ENCODE measurements at regions not wholly inside any gene's neighbourhood (a gene's known extent, or its start where the extent isn't known, plus 50 kb on each side); places are given as distances from the start of the nearest gene placed in this dataset.

GRCh38 chr9:120066315-120066714 lies 513.7 kb downstream of the CDK5RAP2 start:
- TF ChIP-seq JUND (IDR thresholded peaks at IDR 0.05) = no peak
- TF ChIP-seq CTCF (IDR thresholded peaks at IDR 0.05 in 2 of 3, conservative IDR thresholded peaks at IDR 0.05 in 1 of 3; ENCODE audit: borderline replicate concordance in 1 of 3, insufficient read depth in 1 of 3, low read depth in 2 of 3, low read length in 2 of 3) = no peak
- no peak for TF ChIP-seq POLR2A (IDR thresholded peaks at IDR 0.05; ENCODE audit: borderline replicate concordance, extremely low read depth, insufficient read depth, insufficient read length)
- no peak for TF ChIP-seq EZH2phosphoT487 (IDR thresholded peaks at IDR 0.05; ENCODE audit: borderline replicate concordance)
- no peak for TF ChIP-seq REST (IDR thresholded peaks at IDR 0.05; ENCODE audit: low read depth)
- TF ChIP-seq EZH2 (IDR thresholded peaks at IDR 0.05) = no peak
- TF ChIP-seq MAX (IDR thresholded peaks at IDR 0.05) = no peak
- no peak for TF ChIP-seq ZBTB33 (IDR thresholded peaks at IDR 0.05; ENCODE audit: extremely low read depth, insufficient replicate concordance, low read length)
- no peak for TF ChIP-seq RAD21 (IDR thresholded peaks at IDR 0.05; ENCODE audit: low read depth)

Measured in HCT116 (cell line).